ENCODE measurements at regions not wholly inside any gene's neighbourhood (a gene's known extent, or its start where the extent isn't known, plus 50 kb on each side); places are given as distances from the start of the nearest gene placed in this dataset.

DNA sequence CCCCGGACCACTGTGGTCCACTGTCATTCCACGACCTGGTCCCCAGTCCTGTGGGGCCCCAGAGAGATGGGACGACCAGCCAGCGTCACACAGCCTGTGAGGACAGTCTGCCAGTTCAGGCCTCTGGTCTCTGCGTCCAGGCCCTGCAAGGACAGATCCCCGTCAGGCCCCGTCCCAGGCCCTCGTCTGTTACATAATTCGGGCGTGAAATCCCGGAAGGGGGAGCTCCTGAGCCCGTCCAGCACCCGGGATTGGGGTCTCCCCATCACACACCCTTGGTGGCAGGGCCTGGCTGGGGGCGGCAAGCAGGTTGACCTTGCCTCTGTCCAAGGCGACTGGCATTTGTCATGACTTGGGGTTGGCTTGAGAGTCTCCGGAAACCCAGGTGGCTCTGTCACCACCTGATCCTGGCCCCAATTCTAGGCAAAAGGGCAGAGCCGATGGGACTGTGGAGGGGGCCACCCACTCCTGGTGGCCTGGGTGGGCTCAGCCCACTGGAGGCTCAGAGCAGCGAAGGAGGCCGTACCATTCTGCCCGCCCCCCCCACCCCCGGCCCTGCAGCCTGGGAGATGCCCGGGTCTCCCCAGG lies 73.8 kb upstream of the GATA5 start:
- TF ChIP-seq FOSL1 (CRISPR knock-in tag; IDR thresholded peaks at IDR 0.05; ENCODE audit: borderline replicate concordance) (no peak), KLF16 (CRISPR knock-in tag; IDR thresholded peaks at IDR 0.05) (no peak), ZSCAN29 (CRISPR knock-in tag; conservative IDR thresholded peaks at IDR 0.05) (no peak), KMT2A (CRISPR knock-in tag; IDR thresholded peaks at IDR 0.05) (no peak), POLR2A (IDR thresholded peaks at IDR 0.05; ENCODE audit: insufficient read depth in 1 of 2, low read depth in 2 of 2, low read length in 2 of 2) (no peak)

Data from HepG2 (cell line).